HG02938 (cell line): ENCODE measurements at regions not wholly inside any gene's neighbourhood (a gene's known extent, or its start where the extent isn't known, plus 50 kb on each side); places are given as distances from the start of the nearest gene placed in this dataset.
"Not testable (repeated sequence)": the region's sequence is repeated elsewhere in the genome, so short reads cannot be mapped to it uniquely, and the experiment has no call there.

Experiments used
- ATAC-seq: cut with Tn5 transposase; IDR thresholded peaks from one replicate; pipeline ENCODE4 v1.9.1; 2021; ENCODE audit warnings: mild to moderate bottlenecking, moderate library complexity; ENCODE audit not compliant: unreplicated experiment

DNA sequence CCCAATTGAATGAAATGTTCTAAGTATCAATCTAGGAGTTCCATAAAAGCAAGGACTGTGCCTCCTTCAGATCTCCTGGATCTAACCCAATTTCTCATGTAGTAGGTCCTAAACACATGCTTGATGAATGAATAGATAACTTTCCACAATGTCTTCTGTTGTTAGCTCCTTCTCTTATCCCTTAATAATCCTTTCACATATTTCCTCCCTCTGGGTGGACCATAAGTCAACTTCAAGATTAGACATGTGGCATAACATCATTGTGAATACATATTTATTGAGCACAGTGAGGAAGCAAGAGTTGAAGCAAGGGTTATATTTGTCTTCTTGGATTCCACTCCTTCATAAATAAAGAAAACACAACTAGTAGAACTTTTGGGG, 108.6 kb upstream of the EGFLAM start:
- ATAC-seq: no peak

DNA sequence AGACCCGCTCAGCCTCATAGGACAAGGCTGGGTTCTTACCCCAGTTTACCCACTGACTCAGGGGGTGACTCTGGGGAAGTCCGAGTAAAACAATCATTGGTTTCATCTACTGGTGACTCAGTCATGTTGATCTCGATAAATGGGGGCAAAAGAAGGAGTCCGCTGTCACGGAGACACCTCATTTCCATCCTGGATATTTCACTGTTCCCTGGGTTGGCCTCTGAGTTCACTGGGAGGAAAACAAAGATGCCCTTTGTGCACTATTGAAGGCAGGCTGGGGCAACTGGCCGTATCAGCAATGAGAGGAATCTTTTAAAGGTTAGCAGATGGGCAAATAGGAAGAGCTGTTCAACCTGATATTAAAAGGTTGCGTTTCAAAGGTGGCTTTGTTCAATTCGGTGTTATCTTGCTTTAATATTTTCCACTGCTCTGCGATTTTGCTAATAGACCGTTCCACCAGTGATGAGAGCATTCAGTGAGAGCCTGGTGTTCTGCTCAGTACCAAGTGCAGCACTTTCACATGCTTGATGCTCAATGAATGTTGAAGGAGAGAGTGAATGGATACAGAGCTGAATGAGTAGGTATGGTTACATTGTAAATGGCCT, 110.2 kb upstream of the EGFLAM start:
- no peak for ATAC-seq

DNA sequence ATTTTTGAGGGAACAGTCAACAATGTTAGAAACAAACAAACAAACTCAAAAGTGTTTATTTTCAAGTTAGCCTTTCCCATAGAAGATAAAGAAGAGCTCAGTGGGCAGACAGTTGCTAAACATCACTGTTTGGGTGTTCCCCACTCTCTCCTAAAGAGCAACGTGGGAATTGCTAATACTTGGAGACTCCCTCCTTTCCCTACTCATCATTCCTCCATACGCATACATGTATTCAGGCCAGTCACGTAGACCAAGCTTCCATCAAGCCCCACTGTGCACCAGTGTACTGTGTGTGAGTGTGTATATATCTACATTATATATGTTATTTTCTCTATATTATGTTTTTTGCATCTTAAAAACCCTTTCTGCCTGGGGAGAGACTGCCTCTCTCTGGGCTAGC, 115.0 kb upstream of the EGFLAM start:
- ATAC-seq: no peak

DNA sequence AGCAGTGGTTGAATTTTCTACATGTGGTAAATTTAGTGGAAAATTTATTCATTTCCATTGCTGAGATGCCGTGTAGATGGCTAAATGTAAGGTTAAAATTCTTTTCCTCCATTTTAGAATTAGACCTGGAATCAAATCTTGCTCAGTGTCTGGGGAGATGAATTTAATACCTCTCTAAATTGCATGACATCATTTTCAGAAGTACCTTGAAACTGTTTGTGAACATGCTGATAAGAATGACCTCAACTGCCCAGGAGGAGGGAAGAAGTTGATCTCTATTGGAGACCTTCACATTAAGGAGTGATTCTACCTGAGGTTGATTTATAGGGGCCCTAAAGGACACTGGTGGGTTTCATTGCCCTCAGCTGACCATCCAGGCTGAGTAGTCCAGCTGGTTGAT, 116.7 kb upstream of the EGFLAM start:
- ATAC-seq: no peak

DNA sequence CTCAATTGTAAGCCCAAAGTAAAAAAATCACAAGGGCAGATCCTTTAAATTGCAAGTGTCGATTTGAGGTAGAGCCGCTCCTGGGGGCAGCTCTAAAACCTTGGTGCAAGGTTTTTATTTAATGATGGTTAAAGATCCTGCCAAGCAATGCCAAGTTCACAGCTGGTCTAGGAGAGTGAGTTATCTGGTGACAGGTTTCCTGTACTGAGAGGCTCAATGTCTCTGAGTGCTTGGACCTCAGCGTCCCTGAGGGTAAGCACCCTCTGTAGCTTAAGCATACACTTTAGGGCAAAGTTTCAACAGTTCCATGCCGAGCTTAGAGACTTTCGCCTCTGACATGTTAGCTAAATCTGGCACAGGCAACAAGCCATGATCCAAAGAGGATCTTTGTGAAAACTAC, 119.8 kb upstream of the EGFLAM start:
- ATAC-seq: no peak

DNA sequence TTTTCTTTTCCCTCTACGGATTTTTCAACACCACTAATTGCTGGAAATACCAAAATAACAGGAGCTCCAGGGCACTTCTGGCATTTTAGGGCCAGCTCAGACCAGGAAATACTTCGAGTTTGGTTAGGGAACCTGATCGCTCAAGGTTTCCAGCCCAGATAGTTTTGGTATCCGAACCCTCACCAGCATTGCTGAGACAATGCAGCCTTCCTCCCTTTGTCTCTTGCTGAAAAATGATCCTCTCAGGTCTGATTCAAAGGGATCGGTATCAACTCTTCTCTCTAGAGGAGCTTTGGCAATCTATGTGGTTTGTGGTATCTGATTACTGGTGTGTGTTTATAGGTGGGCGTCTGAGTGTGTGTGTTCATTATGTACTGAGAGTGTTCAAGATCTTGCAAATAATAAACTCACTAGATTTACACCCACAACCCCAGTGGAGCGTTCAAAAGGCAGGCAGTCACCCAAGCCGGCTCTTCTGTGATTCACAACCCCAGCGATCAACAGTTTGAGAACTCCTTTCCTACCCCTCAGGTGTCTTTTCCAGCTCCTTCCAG, 122.8 kb upstream of the EGFLAM start:
- no peak for ATAC-seq

DNA sequence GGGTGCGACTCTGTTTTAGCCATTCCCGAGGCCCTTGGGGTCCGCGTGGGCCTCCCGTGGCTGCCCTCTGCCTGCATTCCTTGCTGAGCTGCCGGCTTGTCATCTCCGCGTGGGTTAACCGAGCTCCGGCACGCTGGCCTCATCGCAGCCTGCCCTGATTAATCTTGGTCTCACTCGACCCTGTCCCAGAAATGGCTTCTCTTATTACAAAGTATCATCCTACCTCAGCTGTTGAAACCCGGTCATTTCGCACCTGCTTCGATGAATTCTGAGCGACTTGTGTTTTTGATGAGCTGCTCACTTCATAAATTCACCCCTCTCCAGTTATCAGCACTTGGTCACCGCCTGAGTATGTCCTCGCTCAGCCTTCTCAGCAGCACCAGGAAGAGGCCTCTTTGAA, 123.5 kb upstream of the EGFLAM start:
- no peak for ATAC-seq

DNA sequence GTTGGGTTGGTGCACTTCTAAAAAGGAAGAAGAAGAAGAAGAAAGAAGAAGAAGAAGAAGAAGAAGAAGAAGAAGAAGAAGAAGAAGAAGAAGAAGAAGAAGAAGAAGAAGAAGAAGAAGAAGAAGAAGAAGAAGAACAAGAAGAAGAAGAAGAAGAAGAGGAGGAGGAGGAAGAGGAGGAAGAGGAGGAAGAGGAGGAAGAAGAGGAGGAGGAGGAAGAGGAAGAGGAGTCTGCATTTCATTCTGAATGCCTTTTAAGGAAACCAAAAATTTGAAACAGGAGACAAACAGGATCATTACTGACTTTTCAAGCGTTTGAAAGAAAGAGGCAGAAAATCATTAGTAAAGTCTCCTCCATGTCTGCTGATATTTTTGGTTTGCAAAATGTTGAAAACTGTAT, 124.1 kb upstream of the EGFLAM start:
- ATAC-seq: not testable (repeated sequence)

DNA sequence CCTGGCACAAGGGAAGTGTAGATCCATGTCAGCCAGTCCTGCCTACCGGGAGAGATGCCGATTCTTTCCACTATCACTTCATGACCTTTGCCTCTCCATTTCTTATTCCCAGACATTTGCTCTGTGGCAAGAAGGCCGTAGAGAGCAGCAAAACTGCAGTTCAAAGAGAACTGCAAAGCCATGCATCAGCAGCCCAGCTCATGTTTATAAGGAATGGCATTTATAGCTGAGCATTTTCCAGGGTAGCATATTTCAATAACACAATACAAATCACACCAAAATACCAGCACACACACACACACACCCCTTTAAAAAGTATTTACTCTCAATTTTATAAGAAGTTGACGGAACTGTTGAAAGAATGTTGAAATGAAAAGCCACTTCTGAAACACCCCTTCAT, 126.7 kb upstream of the EGFLAM start:
- no peak for ATAC-seq

DNA sequence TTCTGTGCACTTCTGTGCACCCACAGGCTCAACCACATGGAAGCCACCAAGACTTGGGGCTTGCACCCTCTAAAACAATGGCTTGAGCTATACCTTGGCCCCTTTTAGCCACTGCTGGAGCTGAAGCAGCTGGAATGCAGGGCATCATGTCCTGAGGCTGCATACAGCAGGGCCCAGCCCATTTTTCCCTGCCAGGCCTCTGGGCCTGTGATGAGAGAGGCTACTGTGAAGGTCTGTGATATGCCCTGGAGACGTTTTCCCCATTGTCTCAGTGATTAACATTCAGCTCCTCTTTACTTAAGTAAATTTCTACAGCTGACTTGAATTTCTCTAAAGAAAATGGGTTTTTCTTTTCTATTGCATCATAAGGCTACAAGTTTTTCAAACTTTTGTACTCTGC, 134.0 kb upstream of the EGFLAM start:
- no peak for ATAC-seq

DNA sequence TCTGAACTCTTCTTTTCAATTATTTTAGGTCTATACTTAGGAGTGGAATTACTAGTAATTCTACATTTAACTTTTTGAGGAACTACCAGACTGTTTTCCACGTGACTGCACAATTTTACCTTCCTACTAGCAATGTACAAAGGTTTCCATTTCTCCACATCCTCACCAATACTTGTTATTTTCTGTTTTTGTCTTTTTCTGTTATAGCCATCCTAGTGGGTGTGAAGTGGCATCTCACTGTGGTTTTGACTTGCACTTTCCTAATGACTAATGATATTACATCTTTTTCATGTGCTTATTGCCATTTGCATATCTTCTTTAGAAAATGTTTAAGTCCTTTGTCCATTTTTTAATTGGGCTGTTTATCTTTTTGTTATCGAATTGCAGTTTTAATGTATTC, 136.9 kb upstream of the EGFLAM start:
- ATAC-seq: no peak

DNA sequence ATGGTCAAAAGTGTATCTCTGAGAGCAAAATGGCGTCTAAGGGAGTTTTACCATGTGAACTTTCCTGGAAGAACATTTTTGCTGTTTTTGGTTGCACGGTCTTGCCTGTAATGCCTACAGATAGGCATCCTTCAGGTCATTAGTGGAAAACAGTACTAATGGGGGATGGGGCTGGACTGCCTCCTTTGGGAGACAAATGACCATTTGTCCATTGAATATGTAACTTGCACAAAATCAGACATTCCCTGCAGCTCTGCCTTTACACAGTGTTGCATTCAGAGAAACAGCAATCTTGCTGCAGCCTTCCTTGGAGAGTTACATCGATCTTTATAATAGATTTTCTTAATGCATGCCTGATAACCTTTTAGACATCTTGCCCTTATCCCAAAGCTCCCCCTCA, 138.5 kb upstream of the EGFLAM start:
- ATAC-seq: no peak

DNA sequence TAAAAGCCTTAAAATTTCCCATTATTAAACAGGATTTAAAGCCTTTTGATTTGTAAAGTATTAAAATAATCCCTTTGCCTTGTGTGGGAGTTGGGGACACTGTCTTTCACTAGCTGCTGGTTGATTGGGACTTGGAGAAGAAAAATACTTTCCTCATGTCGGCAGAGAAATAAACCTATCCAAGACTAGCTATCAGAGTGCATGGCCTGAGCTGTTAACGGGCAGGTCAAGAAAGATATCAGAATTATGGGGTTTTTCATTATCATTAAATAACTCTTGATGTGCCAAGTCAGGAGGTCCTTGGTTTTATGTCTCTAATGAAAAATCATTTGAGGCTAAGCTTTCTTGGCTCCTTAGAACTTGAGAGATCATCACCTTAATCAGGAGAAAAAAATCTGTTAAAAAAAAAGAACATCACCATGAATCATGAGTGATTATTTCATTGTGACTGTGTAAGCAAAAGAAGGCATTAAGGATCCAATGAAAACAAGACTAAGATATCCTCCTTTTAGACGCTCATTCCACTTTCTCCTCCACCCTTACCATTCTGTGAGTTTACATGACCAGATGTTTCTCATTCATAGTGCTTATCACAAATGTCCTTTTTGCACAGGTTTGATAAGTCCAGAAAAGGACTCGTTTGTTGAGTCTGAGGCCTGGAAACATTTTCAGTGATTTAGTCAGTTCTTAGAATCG, 140.4 kb upstream of the EGFLAM start:
- ATAC-seq: no peak

DNA sequence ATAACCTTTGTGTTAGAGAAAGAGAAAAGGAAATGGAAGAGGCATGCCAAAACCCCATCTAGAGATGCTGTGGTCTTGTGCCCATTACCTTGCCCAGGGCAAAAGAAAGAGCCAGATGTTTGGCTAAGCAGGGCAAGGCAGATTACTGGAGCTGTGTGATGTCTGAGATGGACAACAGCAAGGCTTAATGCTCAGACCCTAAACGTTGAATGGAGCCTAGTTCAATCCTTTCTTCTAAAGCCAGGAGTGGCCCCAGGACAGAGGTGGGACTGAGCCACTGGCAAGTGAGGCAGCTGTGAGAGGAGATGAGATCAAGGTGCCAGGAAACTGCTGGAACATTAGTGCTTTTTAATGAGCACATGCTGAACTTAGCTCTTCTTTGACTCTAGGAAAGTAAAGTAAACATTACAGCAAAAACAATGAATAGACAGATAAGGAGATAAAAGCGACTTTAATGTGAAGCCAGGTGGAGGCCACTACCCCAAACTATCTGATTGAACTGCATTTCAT, 143.0 kb upstream of the EGFLAM start:
- ATAC-seq: no peak

DNA sequence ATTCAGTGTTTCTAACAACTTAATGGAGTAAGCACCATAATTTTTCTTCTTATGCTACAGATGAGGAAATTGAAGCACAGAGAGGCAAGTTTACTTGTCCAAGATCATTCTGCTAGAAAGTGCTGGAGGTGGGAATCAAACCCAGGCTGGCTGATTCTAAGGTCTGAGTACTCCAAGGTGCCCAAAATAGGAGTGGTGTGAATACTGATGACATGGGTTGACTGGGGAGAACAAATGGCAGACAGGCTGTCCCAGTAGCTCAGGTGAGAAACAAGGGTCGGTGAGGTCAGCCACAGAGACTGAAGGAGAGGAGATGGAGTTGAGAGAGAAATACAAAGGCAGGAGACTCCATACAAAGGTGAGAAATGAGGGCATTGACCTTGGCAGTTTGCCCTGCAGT, 144.5 kb upstream of the EGFLAM start:
- no peak for ATAC-seq

DNA sequence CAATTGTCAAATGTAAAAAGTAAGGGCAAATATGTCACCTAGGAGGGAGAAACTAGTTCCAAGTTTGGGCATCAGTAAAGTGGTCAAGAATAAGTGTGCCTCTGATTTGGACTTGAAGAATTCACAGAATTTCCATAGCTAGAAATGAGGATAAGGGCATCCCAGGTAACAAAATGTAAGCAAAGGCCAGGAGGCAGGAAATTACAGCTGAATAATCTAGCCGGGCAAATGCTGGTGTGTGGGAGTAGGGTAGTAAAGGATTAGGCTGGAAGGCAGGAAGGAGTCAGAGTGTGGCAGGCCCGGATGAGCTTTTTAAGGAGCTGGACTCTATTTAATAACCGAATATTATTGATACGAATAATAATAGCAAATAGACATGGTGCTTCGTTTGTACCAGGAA, 144.9 kb upstream of the EGFLAM start:
- no peak for ATAC-seq

DNA sequence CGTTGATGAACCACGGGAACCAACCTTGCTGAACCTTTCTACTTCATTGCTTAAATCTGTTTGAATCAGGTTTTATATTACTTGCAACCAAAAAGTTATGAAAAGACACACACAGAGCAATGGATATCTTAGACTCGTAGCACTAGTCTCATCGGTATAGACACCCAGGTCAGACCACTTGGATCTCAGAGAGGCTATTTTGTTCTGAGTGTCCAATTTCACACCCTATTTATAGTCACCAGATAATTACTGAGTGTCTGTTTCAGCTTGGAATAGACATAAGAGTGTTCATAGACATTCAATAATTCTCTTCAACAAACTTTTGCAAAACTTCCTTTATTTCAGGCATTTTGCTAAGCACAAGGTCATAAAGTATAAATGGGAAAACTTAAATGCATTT, 145.4 kb upstream of the EGFLAM start:
- no peak for ATAC-seq

DNA sequence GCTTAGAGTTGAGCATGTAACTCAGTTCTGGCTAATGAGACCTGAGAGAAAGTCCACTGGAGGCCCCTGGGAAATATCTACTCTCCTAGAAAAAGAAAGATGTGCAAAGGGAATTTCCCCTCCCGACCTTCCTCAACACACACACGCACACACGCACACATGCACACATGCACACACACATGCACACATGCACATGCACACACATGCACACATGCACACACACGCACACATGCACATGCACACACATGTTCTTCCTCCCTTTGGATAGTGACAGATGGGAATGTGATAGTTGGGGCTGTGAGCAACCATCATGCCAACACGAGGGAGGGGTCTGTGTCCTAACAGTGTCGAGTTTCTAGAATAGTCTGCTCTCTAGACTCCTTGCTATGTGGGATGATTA, 148.2 kb upstream of the EGFLAM start:
- ATAC-seq: no peak

DNA sequence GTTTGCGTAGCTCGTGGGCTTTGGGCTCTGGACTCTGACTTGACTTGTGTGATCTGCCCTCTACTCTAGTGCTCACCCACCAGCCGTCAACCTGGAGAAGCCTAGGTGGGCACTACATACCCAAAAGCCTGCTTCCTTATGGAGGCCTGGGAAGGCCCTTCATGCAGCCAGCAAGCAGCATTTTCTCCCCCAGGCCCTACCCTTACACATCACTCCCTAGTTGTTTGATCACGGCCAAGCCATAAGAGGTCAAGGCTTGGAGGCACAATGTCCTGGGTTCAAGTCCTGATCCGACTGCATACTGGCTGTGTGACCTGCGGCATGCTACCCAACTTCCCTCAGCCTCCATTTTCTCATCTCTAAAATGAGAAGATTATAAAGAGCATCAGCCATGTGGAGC, 151.3 kb upstream of the EGFLAM start:
- ATAC-seq: no peak

DNA sequence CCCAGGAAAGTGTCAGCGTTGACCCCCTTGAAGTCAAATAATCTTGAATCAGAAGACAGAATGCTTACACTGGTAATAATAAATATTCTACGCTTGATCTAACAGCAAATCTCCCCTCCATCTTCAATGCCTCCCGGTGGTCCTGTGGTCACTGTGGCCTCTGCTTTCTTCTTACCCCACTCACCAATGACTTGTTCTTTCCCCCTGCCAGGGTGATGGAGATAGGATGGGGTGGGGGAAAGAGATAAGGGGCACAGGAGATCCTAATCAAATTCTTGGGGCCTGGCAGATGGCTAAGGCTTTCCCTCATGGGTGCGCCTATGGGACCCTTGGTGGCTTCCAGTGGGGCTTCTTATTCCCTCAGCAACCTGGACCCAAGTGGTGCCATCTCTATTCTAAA, 152.6 kb upstream of the EGFLAM start:
- no peak for ATAC-seq

DNA sequence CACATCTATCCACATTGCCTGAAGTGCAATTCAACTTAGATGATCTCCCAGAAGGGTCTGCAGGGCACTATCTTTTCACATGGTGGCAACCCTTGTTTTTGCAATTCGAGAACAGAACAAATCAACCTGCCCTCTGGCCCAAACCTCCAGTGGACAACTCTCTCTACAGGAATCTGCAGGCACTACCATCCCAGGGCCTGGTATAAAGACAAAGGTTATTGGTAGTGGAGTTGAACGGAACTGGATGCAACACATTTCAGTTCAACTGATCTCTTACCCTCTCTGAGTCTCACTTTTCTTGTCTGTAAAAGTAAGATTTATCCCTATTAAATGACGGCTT, 153.2 kb upstream of the EGFLAM start:
- ATAC-seq: no peak

DNA sequence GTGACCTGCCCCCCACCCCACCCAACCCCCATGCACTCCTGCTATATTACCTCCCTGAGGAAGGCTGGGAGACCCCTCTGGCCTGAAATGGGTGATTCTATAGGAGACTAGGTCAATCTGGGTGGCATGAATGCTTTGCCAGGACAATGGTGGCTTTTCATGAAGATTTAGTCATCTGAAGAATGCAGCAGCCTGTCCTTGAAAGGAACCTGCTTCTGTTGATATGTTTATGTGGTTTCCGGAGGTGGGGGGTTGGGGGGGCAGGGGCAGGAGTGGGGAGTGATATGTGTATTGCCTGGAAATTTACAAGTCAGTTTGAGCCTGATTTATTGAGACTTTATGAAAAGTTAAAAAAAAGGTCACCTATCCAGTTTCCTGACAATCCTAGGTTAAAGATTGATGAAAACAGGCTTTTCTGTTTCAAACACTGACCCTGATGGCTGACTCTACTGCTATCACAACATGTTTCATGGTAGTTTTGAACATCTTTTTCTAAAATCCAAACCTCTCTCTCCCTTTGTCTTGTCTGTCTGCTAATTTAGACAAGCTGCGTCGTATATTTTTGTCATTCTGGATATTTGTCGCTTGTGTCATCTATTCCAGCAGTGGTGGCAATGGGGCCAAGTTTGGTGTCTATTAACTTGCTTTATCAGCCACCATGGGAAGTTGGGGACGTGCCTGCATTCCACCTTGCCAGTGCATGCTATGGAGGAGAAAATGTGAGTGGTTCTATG, 153.7 kb upstream of the EGFLAM start:
- ATAC-seq: no peak
